ENCODE measurements at regions not wholly inside any gene's neighbourhood (a gene's known extent, or its start where the extent isn't known, plus 50 kb on each side); places are given as distances from the start of the nearest gene placed in this dataset.

- no peak overlapping the region for H3K27ac Mint-ChIP-seq (ENCODE audit: unreplicated experiment)
These were observed 385.4 kb upstream of the SEMA6D start for GRCh38 chr15:47331829-47332393.

GRCh38 chr15:47332481-47332880 is 384.8 kb upstream of the SEMA6D start:
- Mint-ChIP-seq H3K4me3 (ENCODE audit: unreplicated experiment) (no peak overlapping the region), H3K36me3 (ENCODE audit: low read depth, unreplicated experiment) (no peaks in the 10 kb centered on the region), H3K27ac (ENCODE audit: unreplicated experiment) (no peak overlapping the region), H3K4me1 (ENCODE audit: unreplicated experiment) (peaks cover 6% of the 10 kb centered on the region), H3K9me3 (ENCODE audit: unreplicated experiment) (no peaks in the 10 kb centered on the region), H3K27me3 (ENCODE audit: unreplicated experiment) (no peaks in the 10 kb centered on the region)
- no peak for DNase-seq (ENCODE audit: low spot score)
- no peak for TF ChIP-seq CTCF (IDR thresholded peaks at IDR 0.05; ENCODE audit: unreplicated experiment)

More at GRCh38 chr15:47331829-47332393, 385.4 kb upstream of the SEMA6D start:
- H3K9me3 Mint-ChIP-seq (ENCODE audit: unreplicated experiment) = no peaks in the 10 kb centered on the region
- no peak for TF ChIP-seq CTCF (IDR thresholded peaks at IDR 0.05; ENCODE audit: unreplicated experiment)
- no peak for DNase-seq (ENCODE audit: low spot score)
- H3K4me1 Mint-ChIP-seq (ENCODE audit: unreplicated experiment) = peaks cover 5% of the 10 kb centered on the region
- H3K36me3 Mint-ChIP-seq (ENCODE audit: low read depth, unreplicated experiment) = no peaks in the 10 kb centered on the region
- H3K27me3 Mint-ChIP-seq (ENCODE audit: unreplicated experiment) = no peaks in the 10 kb centered on the region
- no peak overlapping the region for H3K4me3 Mint-ChIP-seq (ENCODE audit: unreplicated experiment)

- Mint-ChIP-seq H3K27me3 (ENCODE audit: unreplicated experiment) (no peaks in the 10 kb centered on the region), H3K36me3 (ENCODE audit: low read depth, unreplicated experiment) (no peaks in the 10 kb centered on the region), H3K27ac (ENCODE audit: unreplicated experiment) (no peak overlapping the region), H3K4me1 (ENCODE audit: unreplicated experiment) (peaks cover 6% of the 10 kb centered on the region), H3K9me3 (ENCODE audit: unreplicated experiment) (no peaks in the 10 kb centered on the region), H3K4me3 (ENCODE audit: unreplicated experiment) (no peak overlapping the region)
- no peak for DNase-seq (ENCODE audit: low spot score)
- TF ChIP-seq CTCF (IDR thresholded peaks at IDR 0.05; ENCODE audit: unreplicated experiment) = no peak
These were observed 383.6 kb upstream of the SEMA6D start for GRCh38 chr15:47333734-47334133.

GRCh38 chr15:47334805-47335535 is 382.3 kb upstream of the SEMA6D start:
- H3K4me3 Mint-ChIP-seq (ENCODE audit: unreplicated experiment) = no peak overlapping the region
- no peak for TF ChIP-seq CTCF (IDR thresholded peaks at IDR 0.05; ENCODE audit: unreplicated experiment)
- H3K27ac Mint-ChIP-seq (ENCODE audit: unreplicated experiment) = no peak overlapping the region
- H3K4me1 Mint-ChIP-seq (ENCODE audit: unreplicated experiment) = peaks cover 6% of the 10 kb centered on the region
- no peak for DNase-seq (ENCODE audit: low spot score)
- no peaks in the 10 kb centered on the region for H3K27me3 Mint-ChIP-seq (ENCODE audit: unreplicated experiment)
- H3K9me3 Mint-ChIP-seq (ENCODE audit: unreplicated experiment) = no peaks in the 10 kb centered on the region
- no peaks in the 10 kb centered on the region for H3K36me3 Mint-ChIP-seq (ENCODE audit: low read depth, unreplicated experiment)

- no peak for DNase-seq (ENCODE audit: low spot score)
- Mint-ChIP-seq H3K4me3 (ENCODE audit: unreplicated experiment) (no peak overlapping the region), H3K27me3 (ENCODE audit: unreplicated experiment) (no peaks in the 10 kb centered on the region), H3K4me1 (ENCODE audit: unreplicated experiment) (peaks cover 6% of the 10 kb centered on the region), H3K27ac (ENCODE audit: unreplicated experiment) (no peak overlapping the region), H3K36me3 (ENCODE audit: low read depth, unreplicated experiment) (no peaks in the 10 kb centered on the region), H3K9me3 (ENCODE audit: unreplicated experiment) (no peaks in the 10 kb centered on the region)
- no peak for TF ChIP-seq CTCF (IDR thresholded peaks at IDR 0.05; ENCODE audit: unreplicated experiment)
These were observed 380.2 kb upstream of the SEMA6D start for GRCh38 chr15:47337106-47337505.

All from endothelial cell (in vitro differentiated cells).